Erythroblast (primary cell): ENCODE measurements at regions not wholly inside any gene's neighbourhood (a gene's known extent, or its start where the extent isn't known, plus 50 kb on each side); places are given as distances from the start of the nearest gene placed in this dataset.

ENCODE experiments used
- GATA1 ChIP-seq: IDR thresholded peaks from 2 replicates; pipeline ENCODE4 v1.6.1; 2011; ENCODE audit warnings: low read depth, mild to moderate bottlenecking, control low read depth, low read length, moderate library complexity
- POLR2A ChIP-seq: IDR thresholded peaks from 2 replicates; pipeline ENCODE4 v1.6.1; 2011; ENCODE audit warnings: mild to moderate bottlenecking, low read length

- TF ChIP-seq POLR2A, result no peak
- TF ChIP-seq GATA1, result no peak
Measured at GRCh38 chr19:28457620-28458019, 755.3 kb downstream of the UQCRFS1 start.
